Left ventricle myocardium inferior (tissue), 1 donor: ENCODE measurements at regions not wholly inside any gene's neighbourhood (a gene's known extent, or its start where the extent isn't known, plus 50 kb on each side); places are given as distances from the start of the nearest gene placed in this dataset.

ENCODE experiments used
- DNase-seq: peaks from one replicate; pipeline ENCODE4 v3.0.0-alpha.2; 2020
- H3K27ac ChIP-seq: fragments of 200-600 bp; replicated peaks from 2 replicates; pipeline ENCODE4 v1.8.0; 2021
- H3K27me3 ChIP-seq: fragments of 200-600 bp; 2 replicates; pipeline ENCODE4 v1.8.0; 2021; ENCODE audit warnings: low read depth
- H3K36me3 ChIP-seq: fragments of 200-600 bp; 2 replicates; pipeline ENCODE4 v1.8.0; 2021
- H3K4me1 ChIP-seq: fragments of 200-600 bp; 2 replicates; pipeline ENCODE4 v1.8.0; 2021
- H3K4me3 ChIP-seq: fragments of 200-600 bp; 2 replicates; pipeline ENCODE4 v1.8.0; 2021; ENCODE audit warnings: mild to moderate bottlenecking, moderate library complexity
- H3K9me3 ChIP-seq: fragments of 200-600 bp; replicated peaks from 2 replicates; pipeline ENCODE4 v1.8.0; 2021
- CTCF ChIP-seq: fragments of 200-600 bp; IDR thresholded peaks from 2 replicates; pipeline ENCODE4 v1.8.0; 2021; ENCODE audit warnings: antibody characterized with exemption, mild to moderate bottlenecking, borderline replicate concordance
- intact Hi-C: fragments of 100-400 bp; cut with micrococcal nuclease; formaldehyde crosslinking; loops from one replicate; pipeline ENCODE4 v1.11.0; 2022
- donor health status: DM: no; HTN: yes; CAD: no; lungs with severe emphysema.

DNA sequence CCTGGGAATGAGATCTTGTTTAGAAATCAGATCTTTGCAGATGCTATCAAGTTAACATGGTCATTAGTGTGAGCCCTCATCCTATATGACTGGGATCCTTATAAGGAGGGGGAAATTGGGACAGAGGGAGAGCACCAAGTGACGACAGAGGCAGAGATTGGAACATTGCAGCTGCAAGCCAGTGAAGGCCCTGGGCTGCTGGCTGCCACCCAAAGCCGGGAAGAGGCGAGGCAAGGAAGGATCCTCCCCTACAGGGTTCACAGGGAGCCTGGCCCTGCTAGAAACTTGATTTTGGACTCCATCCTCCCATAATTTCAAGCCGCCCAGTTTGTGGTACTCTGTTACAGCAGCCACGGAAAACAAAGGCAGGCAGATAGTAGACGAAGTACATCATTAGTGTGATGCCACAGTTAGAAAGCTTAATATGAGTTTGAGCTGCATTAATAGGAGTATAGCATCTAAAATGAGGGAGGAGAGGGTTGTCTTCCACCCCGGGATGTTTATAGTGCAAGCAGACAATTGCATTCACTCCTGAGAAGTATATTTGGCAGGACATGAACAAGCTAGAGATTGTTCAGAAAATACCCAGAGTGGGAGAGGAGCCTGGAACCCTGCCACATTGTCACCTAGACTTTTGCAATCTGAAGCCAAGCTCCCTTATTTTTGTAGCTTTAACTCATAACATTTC lies 56.8 kb upstream of the CLMP start:
- Histone ChIP-seq H3K9me3 (no peaks in the 10 kb centered on the region), H3K27ac (no peak overlapping the region), H3K27me3 (peaks cover 22% of the 10 kb centered on the region), H3K4me3 (no peak overlapping the region), H3K4me1 (peaks cover 4% of the 10 kb centered on the region), H3K36me3 (no peaks in the 10 kb centered on the region)
- no peak for TF ChIP-seq CTCF
- intact Hi-C loops, result no loop called here
- DNase-seq, result peak; percentile 66

DNA sequence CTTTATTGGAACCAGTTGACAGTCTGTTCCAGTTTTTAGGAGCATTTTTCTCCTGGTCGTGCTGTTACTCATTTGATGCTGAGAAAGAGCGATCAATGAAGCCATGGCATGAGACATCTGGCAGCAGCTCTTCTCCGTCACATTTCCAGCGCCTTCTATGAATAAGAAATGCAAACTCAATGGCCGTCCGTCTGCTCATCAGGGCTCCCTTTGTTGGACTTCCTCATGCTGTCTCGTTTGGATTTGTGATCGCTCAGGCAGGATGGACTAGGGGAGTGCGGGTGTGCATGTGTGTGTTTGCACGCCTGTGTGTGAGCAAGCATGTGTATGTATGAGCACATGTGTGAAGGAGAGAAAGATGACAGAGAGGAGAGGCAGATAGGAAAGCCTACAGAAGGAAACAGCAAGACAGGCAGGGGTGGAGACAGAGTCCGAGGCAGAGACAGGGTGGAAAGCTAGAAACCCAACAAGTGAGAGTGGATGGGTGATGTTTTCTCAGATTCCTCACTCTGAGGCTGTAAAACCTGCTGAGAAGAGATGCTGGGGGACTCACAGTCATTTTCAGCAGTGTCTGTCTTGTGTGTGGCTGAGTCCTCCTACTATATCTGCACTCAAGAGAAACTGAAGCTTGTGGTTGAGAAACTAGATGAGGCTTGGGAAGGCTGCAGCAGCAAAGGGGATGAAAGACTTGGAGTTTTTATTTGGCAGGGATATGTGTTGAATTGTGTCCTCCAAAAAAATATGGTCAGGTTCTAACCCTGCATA lies 56.0 kb upstream of the CLMP start:
- Histone ChIP-seq H3K9me3 (no peaks in the 10 kb centered on the region), H3K4me1 (peaks cover 5% of the 10 kb centered on the region), H3K36me3 (no peaks in the 10 kb centered on the region), H3K27me3 (peaks cover 21% of the 10 kb centered on the region), H3K4me3 (no peak overlapping the region), H3K27ac (no peak overlapping the region)
- TF ChIP-seq CTCF, result no peak
- no peak for DNase-seq
- intact Hi-C loops, result no loop called here

- no peak for TF ChIP-seq CTCF
- Histone ChIP-seq H3K27me3 (peaks cover 14% of the 10 kb centered on the region), H3K4me1 (peaks cover 5% of the 10 kb centered on the region), H3K4me3 (no peak overlapping the region), H3K36me3 (no peaks in the 10 kb centered on the region), H3K27ac (no peak overlapping the region), H3K9me3 (no peaks in the 10 kb centered on the region)
- DNase-seq, result no peak
- intact Hi-C loops, result no loop called here
Measured at GRCh38 chr11:123249354-123249753, 54.3 kb upstream of the CLMP start.

- H3K27me3 ChIP-seq, result peaks cover 13% of the 10 kb centered on the region
- no peak for TF ChIP-seq CTCF
- intact Hi-C loops, result loop anchor here (2.0 kb wide), 1 partner anchor 137 kb away; no protein-coding TSS in a partner anchor
- no peak for DNase-seq
- peaks cover 5% of the 10 kb centered on the region for H3K4me1 ChIP-seq
- no peak overlapping the region for H3K27ac ChIP-seq
- H3K4me3 ChIP-seq, result no peak overlapping the region
- no peaks in the 10 kb centered on the region for H3K36me3 ChIP-seq
- H3K9me3 ChIP-seq, result no peaks in the 10 kb centered on the region
Measured at GRCh38 chr11:123247813-123248379, 52.8 kb upstream of the CLMP start.

GRCh38 chr11:123247496-123247799 lies 52.4 kb upstream of the CLMP start:
- Histone ChIP-seq H3K27ac (no peak overlapping the region), H3K36me3 (no peaks in the 10 kb centered on the region), H3K9me3 (no peaks in the 10 kb centered on the region), H3K27me3 (peaks cover 13% of the 10 kb centered on the region), H3K4me1 (peaks cover 5% of the 10 kb centered on the region), H3K4me3 (no peak overlapping the region)
- peak; percentile 5 for TF ChIP-seq CTCF
- no peak for DNase-seq
- intact Hi-C loops, result loop anchor here (2.0 kb wide), 1 partner anchor 137 kb away; no protein-coding TSS in a partner anchor
